ENCODE measurements at regions not wholly inside any gene's neighbourhood (a gene's known extent, or its start where the extent isn't known, plus 50 kb on each side); places are given as distances from the start of the nearest gene placed in this dataset.

- no peak for DNase-seq (ENCODE audit: low spot score)
Measured at GRCh38 chr1:239823852-239824251, 267.8 kb upstream of the FMN2 start.

GRCh38 chr1:239826211-239826610 lies 265.5 kb upstream of the FMN2 start:
- DNase-seq (ENCODE audit: low spot score): no peak

GRCh38 chr1:239826736-239827135 lies 264.9 kb upstream of the FMN2 start:
- DNase-seq (ENCODE audit: low spot score): no peak

- DNase-seq (ENCODE audit: low spot score): no peak
Measured at GRCh38 chr1:239829535-239829934, 262.1 kb upstream of the FMN2 start.

- DNase-seq (ENCODE audit: low spot score): no peak
Measured at GRCh38 chr1:239831577-239832355, 259.9 kb upstream of the FMN2 start.

GRCh38 chr1:239833723-239834122 lies 258.0 kb upstream of the FMN2 start:
- DNase-seq (ENCODE audit: low spot score): no peak

- no peak for DNase-seq (ENCODE audit: low spot score)
Measured at GRCh38 chr1:239835946-239836440, 255.7 kb upstream of the FMN2 start.

- DNase-seq (ENCODE audit: low spot score): no peak
Measured at GRCh38 chr1:239840336-239840735, 251.3 kb upstream of the FMN2 start.

GRCh38 chr1:239840790-239841189 lies 250.9 kb upstream of the FMN2 start:
- no peak for DNase-seq (ENCODE audit: low spot score)

GRCh38 chr1:239841631-239842030 lies 250.1 kb upstream of the FMN2 start:
- no peak for DNase-seq (ENCODE audit: low spot score)

GRCh38 chr1:239843541-239843940 lies 248.1 kb upstream of the FMN2 start:
- DNase-seq (ENCODE audit: low spot score): no peak

- no peak for DNase-seq (ENCODE audit: low spot score)
Measured at GRCh38 chr1:239844833-239845232, 246.8 kb upstream of the FMN2 start.

GRCh38 chr1:239854922-239855321 lies 236.8 kb upstream of the FMN2 start:
- DNase-seq (ENCODE audit: low spot score): no peak

GRCh38 chr1:239856067-239856466 lies 235.6 kb upstream of the FMN2 start:
- no peak for DNase-seq (ENCODE audit: low spot score)

GRCh38 chr1:239856924-239857323 lies 234.8 kb upstream of the FMN2 start:
- no peak for DNase-seq (ENCODE audit: low spot score)

- no peak for DNase-seq (ENCODE audit: low spot score)
Measured at GRCh38 chr1:239858057-239858456, 233.6 kb upstream of the FMN2 start.

GRCh38 chr1:239858529-239858928 lies 233.2 kb upstream of the FMN2 start:
- no peak for DNase-seq (ENCODE audit: low spot score)

GRCh38 chr1:239861985-239862384 lies 229.7 kb upstream of the FMN2 start:
- no peak for DNase-seq (ENCODE audit: low spot score)

GRCh38 chr1:239868058-239868832 lies 223.4 kb upstream of the FMN2 start:
- DNase-seq (ENCODE audit: low spot score): no peak

GRCh38 chr1:239870194-239870593 lies 221.5 kb upstream of the FMN2 start:
- no peak for DNase-seq (ENCODE audit: low spot score)

- DNase-seq (ENCODE audit: low spot score): no peak
Measured at GRCh38 chr1:239872626-239873025, 219.1 kb upstream of the FMN2 start.

- DNase-seq (ENCODE audit: low spot score): no peak
Measured at GRCh38 chr1:239874831-239875230, 216.9 kb upstream of the FMN2 start.
